Adipocyte (in vitro differentiated cells): ENCODE measurements at regions not wholly inside any gene's neighbourhood (a gene's known extent, or its start where the extent isn't known, plus 50 kb on each side); places are given as distances from the start of the nearest gene placed in this dataset.

Source experiments
- DNase-seq: peaks from one replicate; pipeline ENCODE4 v3.0.0-alpha.2; 2015; ENCODE audit warnings: low read depth
- H3K27me3 ChIP-seq: replicated peaks from 2 replicates; pipeline ENCODE4 v1.7.0; 2013; ENCODE audit warnings: mild to moderate bottlenecking, low read length, moderate library complexity; ENCODE audit not compliant: control insufficient read depth, insufficient read depth
- H3K36me3 ChIP-seq: 2 replicates; pipeline ENCODE4 v1.7.0; 2013; ENCODE audit warnings: low read length, mild to moderate bottlenecking, moderate library complexity; ENCODE audit not compliant: control insufficient read depth, insufficient read depth, severe bottlenecking
- H3K4me1 ChIP-seq: 2 replicates; pipeline ENCODE4 v1.7.0; 2013; ENCODE audit warnings: mild to moderate bottlenecking, low read length, moderate library complexity; ENCODE audit not compliant: control insufficient read depth, insufficient read depth
- H3K4me3 ChIP-seq: 2 replicates; pipeline ENCODE4 v1.7.0; 2013; ENCODE audit warnings: mild to moderate bottlenecking, low read length, moderate library complexity
- H3K9ac ChIP-seq: 2 replicates; pipeline ENCODE4 v1.7.0; 2013; ENCODE audit warnings: mild to moderate bottlenecking, low read length, moderate library complexity
- H3K9me3 ChIP-seq: 2 replicates; pipeline ENCODE4 v1.7.0; 2013; ENCODE audit warnings: mild to moderate bottlenecking, low read length, moderate library complexity; ENCODE audit not compliant: control insufficient read depth

GRCh38 chr9:135260221-135261180 lies 173.0 kb downstream of the OLFM1 start:
- Histone ChIP-seq H3K36me3 (no peaks in the 10 kb centered on the region), H3K4me1 (no peaks in the 10 kb centered on the region), H3K9ac (no peak overlapping the region), H3K9me3 (no peaks in the 10 kb centered on the region), H3K4me3 (no peak overlapping the region), H3K27me3 (peaks cover 26% of the 10 kb centered on the region)
- DNase-seq, result no peak

GRCh38 chr9:135262248-135262647 lies 174.8 kb downstream of the OLFM1 start:
- Histone ChIP-seq H3K27me3 (peaks cover 43% of the 10 kb centered on the region), H3K4me1 (no peaks in the 10 kb centered on the region), H3K9ac (no peak overlapping the region), H3K4me3 (no peak overlapping the region), H3K36me3 (no peaks in the 10 kb centered on the region), H3K9me3 (no peaks in the 10 kb centered on the region)
- DNase-seq, result peak; percentile 1

DNA sequence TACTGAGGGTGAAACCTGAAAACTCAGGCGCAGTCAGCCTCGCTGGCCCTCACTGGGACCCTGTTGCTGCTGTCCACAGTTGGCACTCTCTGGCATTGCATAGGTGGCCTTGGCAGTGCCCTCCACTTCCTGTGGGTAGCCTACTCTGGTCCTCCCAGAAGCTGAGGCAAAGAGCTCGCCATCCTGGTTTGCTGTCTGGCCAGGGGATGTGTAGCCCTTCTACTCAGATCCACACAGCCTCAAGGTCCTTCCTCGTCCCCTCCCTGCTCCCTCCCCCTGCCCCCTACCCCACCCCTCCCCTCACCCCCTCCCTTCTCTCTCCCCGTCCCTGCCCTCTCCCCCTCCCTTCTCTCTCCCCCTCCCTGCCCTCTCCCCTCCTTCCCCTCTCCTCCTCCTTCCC lies 176.0 kb downstream of the OLFM1 start:
- no peaks in the 10 kb centered on the region for H3K4me1 ChIP-seq
- H3K9me3 ChIP-seq, result no peaks in the 10 kb centered on the region
- H3K4me3 ChIP-seq, result no peak overlapping the region
- no peaks in the 10 kb centered on the region for H3K36me3 ChIP-seq
- H3K9ac ChIP-seq, result no peak overlapping the region
- DNase-seq, result no peak
- H3K27me3 ChIP-seq, result peaks cover 51% of the 10 kb centered on the region

DNA sequence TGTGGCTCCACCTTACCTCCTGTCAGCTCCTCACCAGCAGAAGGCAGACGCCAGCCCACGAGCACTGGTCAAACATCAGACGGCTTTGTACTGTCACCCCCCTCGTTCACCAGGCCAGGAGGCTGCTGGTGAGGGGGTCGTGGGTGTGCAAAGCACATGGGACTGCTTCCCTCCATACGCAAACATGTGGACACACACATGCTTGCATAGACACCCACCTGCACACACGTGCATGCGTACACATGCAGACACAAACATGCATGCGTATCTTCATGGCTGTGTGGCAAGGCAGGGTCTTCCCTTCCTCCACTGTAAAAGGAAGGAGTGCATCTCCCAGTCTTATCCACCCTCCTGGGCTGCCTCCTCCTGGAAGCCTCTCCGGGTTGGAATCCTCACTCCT lies 178.5 kb downstream of the OLFM1 start:
- no peak for DNase-seq
- no peaks in the 10 kb centered on the region for H3K36me3 ChIP-seq
- H3K4me3 ChIP-seq, result no peak overlapping the region
- no peaks in the 10 kb centered on the region for H3K4me1 ChIP-seq
- H3K9ac ChIP-seq, result no peak overlapping the region
- H3K27me3 ChIP-seq, result peaks cover 46% of the 10 kb centered on the region
- no peaks in the 10 kb centered on the region for H3K9me3 ChIP-seq

DNA sequence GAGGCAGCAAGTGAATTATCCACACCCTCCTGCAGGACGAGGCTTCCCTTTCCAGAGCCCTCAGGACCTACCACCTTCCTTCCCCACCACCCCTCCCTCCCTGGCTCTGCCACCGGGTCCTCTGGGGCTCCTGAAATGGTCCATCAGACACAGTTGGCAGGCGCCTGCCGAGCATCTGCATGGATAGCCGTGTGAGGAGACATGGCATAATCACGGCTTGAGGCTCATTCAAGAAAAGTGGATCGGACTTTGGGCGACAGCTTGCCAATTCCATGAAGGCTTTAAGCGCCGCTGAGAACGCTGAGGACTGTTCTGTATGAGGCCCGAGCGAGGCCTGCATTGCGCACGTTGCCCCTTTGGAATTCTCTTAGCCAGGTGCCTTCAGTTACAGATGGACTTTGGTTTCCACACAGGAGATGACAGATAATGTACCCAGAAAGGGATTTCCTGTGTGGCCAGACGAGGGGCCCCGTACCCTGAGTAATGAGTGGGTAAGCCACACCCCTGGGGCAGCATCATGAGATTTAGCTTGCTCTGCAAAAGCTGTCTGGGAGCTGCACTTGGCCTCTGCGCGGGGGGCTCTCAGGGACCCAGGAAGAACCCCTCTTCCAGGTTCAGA lies 179.8 kb downstream of the OLFM1 start:
- DNase-seq, result no peak
- H3K9me3 ChIP-seq, result no peaks in the 10 kb centered on the region
- no peak overlapping the region for H3K9ac ChIP-seq
- H3K36me3 ChIP-seq, result no peaks in the 10 kb centered on the region
- H3K27me3 ChIP-seq, result peaks cover 41% of the 10 kb centered on the region
- H3K4me1 ChIP-seq, result no peaks in the 10 kb centered on the region
- H3K4me3 ChIP-seq, result no peak overlapping the region

DNA sequence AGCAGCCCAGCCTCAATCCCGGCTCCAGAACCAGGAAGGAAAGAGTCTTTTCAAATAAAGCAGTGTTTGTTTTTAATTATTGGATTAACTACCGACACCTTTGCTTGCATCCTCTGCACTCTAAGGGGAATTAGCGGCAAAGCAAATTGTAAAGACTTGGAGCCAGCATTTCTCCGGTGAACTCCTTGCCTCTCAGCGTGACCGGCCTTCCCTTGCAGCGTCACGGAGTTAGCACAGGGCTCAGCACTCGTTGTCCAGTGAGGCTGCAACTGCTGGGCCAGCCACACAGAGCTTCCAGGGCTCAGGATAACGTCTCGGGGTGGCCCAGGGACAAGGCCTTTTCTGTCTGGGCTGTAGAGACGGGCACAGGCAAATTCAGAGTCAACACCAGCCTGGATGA lies 180.6 kb downstream of the OLFM1 start:
- no peaks in the 10 kb centered on the region for H3K4me1 ChIP-seq
- peaks cover 49% of the 10 kb centered on the region for H3K27me3 ChIP-seq
- no peak overlapping the region for H3K4me3 ChIP-seq
- H3K36me3 ChIP-seq, result no peaks in the 10 kb centered on the region
- no peak overlapping the region for H3K9ac ChIP-seq
- no peaks in the 10 kb centered on the region for H3K9me3 ChIP-seq
- DNase-seq, result no peak

DNA sequence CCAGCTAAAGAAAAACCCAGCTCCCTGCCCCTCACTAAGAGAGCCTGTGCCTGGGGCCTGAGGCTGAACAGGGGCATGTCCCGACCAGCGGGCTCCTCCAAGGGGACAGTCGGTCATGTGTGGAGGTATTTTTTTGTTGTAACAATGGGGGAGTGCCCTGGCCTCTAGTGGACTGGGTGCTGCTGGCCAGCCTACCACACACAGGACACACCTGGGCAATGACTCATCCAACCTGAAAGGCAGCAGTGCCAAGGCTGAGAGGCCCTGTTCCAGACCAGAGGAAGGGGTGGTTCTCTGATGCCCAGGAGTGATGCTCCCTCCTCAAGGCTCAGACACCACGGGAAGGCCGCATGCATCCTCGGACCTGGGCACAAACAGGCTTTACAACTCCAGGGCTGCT lies 181.5 kb downstream of the OLFM1 start:
- Histone ChIP-seq H3K4me1 (no peaks in the 10 kb centered on the region), H3K9me3 (no peaks in the 10 kb centered on the region), H3K27me3 (peaks cover 58% of the 10 kb centered on the region), H3K36me3 (no peaks in the 10 kb centered on the region), H3K9ac (no peak overlapping the region), H3K4me3 (no peak overlapping the region)
- DNase-seq, result no peak

DNA sequence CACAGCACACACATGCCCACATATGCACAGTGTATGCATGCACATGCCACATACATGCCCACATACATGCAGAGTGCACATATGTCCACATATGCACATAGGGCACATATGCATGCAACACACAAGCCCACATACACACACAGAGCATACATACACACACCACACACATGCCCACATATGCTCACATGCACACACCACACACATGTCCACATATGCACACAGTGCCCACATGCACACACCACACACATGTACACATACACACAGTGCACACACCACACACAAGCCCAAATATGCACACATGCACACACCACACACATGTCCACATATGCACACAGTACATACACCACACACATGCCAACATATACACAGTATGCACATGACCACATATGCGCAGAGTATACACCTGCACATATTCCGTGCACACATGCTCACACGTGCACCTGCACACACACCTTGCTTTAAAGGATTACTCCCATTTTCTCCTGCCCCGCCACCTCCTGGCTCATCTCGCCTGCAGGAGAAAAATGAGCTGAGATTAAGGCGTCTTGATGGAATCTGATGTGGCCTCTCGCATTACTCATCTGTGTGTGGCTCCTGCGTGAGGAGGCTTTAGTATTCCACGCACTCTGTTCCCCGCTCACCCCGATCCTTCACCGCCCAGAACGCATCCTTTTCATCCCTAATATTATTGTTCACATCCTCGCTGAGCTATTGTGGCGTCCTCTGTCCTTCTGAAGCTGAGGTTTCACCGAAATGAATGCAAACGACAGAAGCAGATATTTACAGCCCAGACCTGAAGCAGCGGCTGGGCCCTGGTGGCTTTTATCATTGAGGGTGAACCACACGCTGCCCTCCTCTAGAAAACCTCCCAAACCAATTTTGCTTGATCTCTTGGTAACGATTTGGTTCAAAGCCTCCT lies 182.7 kb downstream of the OLFM1 start:
- Histone ChIP-seq H3K9ac (no peak overlapping the region), H3K9me3 (no peaks in the 10 kb centered on the region), H3K4me3 (no peak overlapping the region), H3K36me3 (no peaks in the 10 kb centered on the region), H3K4me1 (no peaks in the 10 kb centered on the region), H3K27me3 (peaks cover 64% of the 10 kb centered on the region)
- no peak for DNase-seq

GRCh38 chr9:135271425-135271824 lies 184.0 kb downstream of the OLFM1 start:
- no peaks in the 10 kb centered on the region for H3K9me3 ChIP-seq
- no peak overlapping the region for H3K4me3 ChIP-seq
- DNase-seq, result no peak
- no peaks in the 10 kb centered on the region for H3K4me1 ChIP-seq
- no peaks in the 10 kb centered on the region for H3K36me3 ChIP-seq
- H3K9ac ChIP-seq, result no peak overlapping the region
- peaks cover 66% of the 10 kb centered on the region for H3K27me3 ChIP-seq

DNA sequence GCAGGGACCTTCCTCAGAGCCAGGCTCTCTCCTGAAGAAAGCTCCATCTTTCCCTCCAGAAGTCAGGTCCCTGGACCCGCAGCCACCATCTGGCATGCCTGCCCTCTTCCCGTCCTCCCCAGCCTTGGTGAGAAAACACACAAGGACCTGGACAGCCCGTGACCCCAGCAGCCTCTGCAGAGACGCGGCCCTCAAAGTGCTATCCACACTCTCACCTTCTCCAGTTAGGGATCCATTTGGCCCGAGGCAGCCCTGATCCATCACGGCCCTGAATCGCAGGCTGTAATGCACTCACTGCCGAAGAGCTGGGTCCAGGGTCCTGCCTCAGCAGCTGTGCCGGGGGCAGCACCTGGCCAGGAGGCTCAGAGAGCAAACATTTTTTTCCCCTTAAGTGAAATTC lies 185.1 kb downstream of the OLFM1 start:
- no peaks in the 10 kb centered on the region for H3K36me3 ChIP-seq
- H3K4me1 ChIP-seq, result no peaks in the 10 kb centered on the region
- no peak overlapping the region for H3K4me3 ChIP-seq
- no peak for DNase-seq
- H3K9ac ChIP-seq, result no peak overlapping the region
- H3K9me3 ChIP-seq, result no peaks in the 10 kb centered on the region
- H3K27me3 ChIP-seq, result peaks cover 61% of the 10 kb centered on the region

DNA sequence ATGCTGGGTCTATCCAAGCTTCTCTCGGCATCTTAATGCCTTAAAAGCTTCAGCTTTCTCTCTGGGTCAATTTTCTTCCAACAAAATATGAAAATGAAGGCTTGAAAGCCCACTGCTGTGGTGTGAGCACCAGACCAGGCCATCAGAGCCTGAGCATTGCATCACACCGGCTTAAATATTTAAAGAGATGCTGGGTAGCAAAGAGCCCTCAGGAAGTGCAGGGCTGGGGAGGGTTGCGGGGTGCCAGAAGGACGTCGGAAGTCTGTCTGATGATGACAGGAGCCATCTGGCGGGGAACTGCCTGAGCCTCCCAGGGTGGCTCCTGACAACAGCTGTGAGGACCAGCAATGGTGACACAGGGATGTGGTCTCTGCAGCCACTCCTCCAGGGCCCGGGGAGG lies 185.5 kb downstream of the OLFM1 start:
- H3K4me3 ChIP-seq, result no peak overlapping the region
- H3K9ac ChIP-seq, result no peak overlapping the region
- H3K4me1 ChIP-seq, result no peaks in the 10 kb centered on the region
- peaks cover 62% of the 10 kb centered on the region for H3K27me3 ChIP-seq
- no peak for DNase-seq
- no peaks in the 10 kb centered on the region for H3K36me3 ChIP-seq
- H3K9me3 ChIP-seq, result no peaks in the 10 kb centered on the region
